ENCODE measurements at regions not wholly inside any gene's neighbourhood (a gene's known extent, or its start where the extent isn't known, plus 50 kb on each side); places are given as distances from the start of the nearest gene placed in this dataset.

DNA sequence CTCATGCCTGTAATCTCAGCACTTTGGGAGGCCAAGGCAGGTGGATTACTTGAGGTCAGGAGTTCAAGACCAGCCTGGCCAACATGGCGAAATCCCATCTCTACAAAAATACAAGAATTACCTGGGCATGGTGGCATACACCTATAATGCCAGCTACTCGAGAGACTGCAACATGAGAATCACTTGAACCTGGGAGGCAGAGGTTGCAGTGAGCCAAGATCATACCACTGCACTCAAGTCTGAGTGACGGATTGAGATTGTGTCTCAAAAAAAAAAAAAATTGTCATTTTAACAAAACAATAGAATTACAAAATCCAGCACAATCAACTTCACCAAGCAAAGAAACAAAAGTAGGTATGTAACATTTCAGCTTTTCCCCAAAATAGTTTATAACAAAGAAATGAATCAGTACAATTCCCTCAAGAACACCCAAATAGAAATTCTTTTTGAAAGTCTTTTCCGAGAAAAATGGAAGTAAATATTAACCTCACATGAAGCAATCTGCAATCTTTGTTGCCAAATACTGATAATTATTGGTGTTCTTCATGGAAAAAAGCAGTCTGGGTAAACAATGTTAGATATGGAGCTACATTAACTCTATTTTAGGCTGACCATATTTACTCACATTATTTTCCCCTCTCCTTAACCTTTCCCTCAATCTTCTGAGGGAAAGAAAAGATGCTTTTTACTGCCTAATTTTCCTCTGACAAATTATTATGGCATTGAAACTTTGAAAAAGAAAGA, 165.9 kb upstream of the ATF7IP start:
- TF ChIP-seq POLR2A (IDR thresholded peaks at IDR 0.05; ENCODE audit: low read length): no peak
- TF ChIP-seq GATA1 (IDR thresholded peaks at IDR 0.05; ENCODE audit: low read depth, low read length): no peak
